B cell (primary cell): ENCODE measurements at regions not wholly inside any gene's neighbourhood (a gene's known extent, or its start where the extent isn't known, plus 50 kb on each side); places are given as distances from the start of the nearest gene placed in this dataset.

Experiments used
- CTCF ChIP-seq: fragments of 200-600 bp; IDR thresholded peaks from one replicate; pipeline ENCODE4 v1.8.0; 2022; ENCODE audit warnings: antibody characterized with exemption, mild to moderate bottlenecking
- EZH2 ChIP-seq: IDR thresholded peaks from 2 replicates; pipeline ENCODE4 v1.6.1; 2012; ENCODE audit warnings: borderline replicate concordance, low read depth, mild to moderate bottlenecking, moderate library complexity, low read length; ENCODE audit not compliant: insufficient read depth, poor library complexity, severe bottlenecking

GRCh38 chr6:170008294-170008785 lies 256.9 kb downstream of the ERMARD start:
- TF ChIP-seq CTCF: no peak
- no peak for TF ChIP-seq EZH2
